ENCODE measurements at regions not wholly inside any gene's neighbourhood (a gene's known extent, or its start where the extent isn't known, plus 50 kb on each side); places are given as distances from the start of the nearest gene placed in this dataset.

GRCh38 chr13:74288361-74288911 is 154.2 kb upstream of the KLF12 start:
- Histone ChIP-seq H3K4me1 (peaks cover 0 to 15% (median 7%) of the 10 kb centered on the region in 4 donors), H3K27ac (peak overlapping the region in 2 of 3 donors; percentile 56 to 76), H3K9me3 (no peaks in the 10 kb centered on the region), H3K36me3 (no peaks in the 10 kb centered on the region), H3K4me3 (peak overlapping the region; percentile 19 to 51 (median 44)), H3K27me3 (no peaks in the 10 kb centered on the region)
- intact Hi-C loops (cut with DNase I), result no loop called here
- TF ChIP-seq CTCF (IDR thresholded peaks at IDR 0.05) (no peak), POLR2A (IDR thresholded peaks at IDR 0.05) (no peak)
- DNase-seq (peak; percentile 35 to 69 (median 65)), ATAC-seq (peak; percentile 30 to 45 (median 40))
- 9% methylated on average over 5 of the region's 10 CpGs for WGBS (ENCODE audit: insufficient coverage, low coverage, low lambda C conversion rate, missing lambda C conversion rate)

GRCh38 chr13:74287724-74288169 is 153.5 kb upstream of the KLF12 start:
- H3K4me1 ChIP-seq, result peaks cover 0 to 15% (median 7%) of the 10 kb centered on the region in 4 donors
- no peaks in the 10 kb centered on the region for H3K9me3 ChIP-seq
- peak overlapping the region; percentile 19 to 51 (median 44) for H3K4me3 ChIP-seq
- TF ChIP-seq CTCF (IDR thresholded peaks at IDR 0.05), result no peak
- no peak for TF ChIP-seq POLR2A (IDR thresholded peaks at IDR 0.05)
- no peaks in the 10 kb centered on the region for H3K27me3 ChIP-seq
- H3K36me3 ChIP-seq, result no peaks in the 10 kb centered on the region
- H3K27ac ChIP-seq, result peak overlapping the region in 2 of 3 donors; percentile 56 to 76
- 3% methylated on average over 4 of the region's 4 CpGs for WGBS (ENCODE audit: insufficient coverage, low coverage, low lambda C conversion rate, missing lambda C conversion rate)
- ATAC-seq (peak; percentile 86 to 87 (median 87)), DNase-seq (peak; percentile 94 to 98 (median 96))
- intact Hi-C loops (cut with DNase I), result no loop called here

- WGBS (ENCODE audit: insufficient coverage, low coverage, low lambda C conversion rate, missing lambda C conversion rate), result 57% methylated on average over 1 of the region's 1 CpG
- no peak overlapping the region for H3K27ac ChIP-seq
- ATAC-seq (no peak), DNase-seq (no peak)
- no peaks in the 10 kb centered on the region for H3K9me3 ChIP-seq
- no peak for TF ChIP-seq POLR2A (IDR thresholded peaks at IDR 0.05)
- no peak for TF ChIP-seq CTCF (IDR thresholded peaks at IDR 0.05)
- no peak overlapping the region for H3K4me3 ChIP-seq
- no peaks in the 10 kb centered on the region for H3K27me3 ChIP-seq
- intact Hi-C loops (cut with DNase I), result no loop called here
- H3K4me1 ChIP-seq, result no peaks in the 10 kb centered on the region
- no peaks in the 10 kb centered on the region for H3K36me3 ChIP-seq
These were observed 146.7 kb upstream of the KLF12 start for GRCh38 chr13:74280795-74281490.

- Histone ChIP-seq H3K9me3 (no peaks in the 10 kb centered on the region), H3K4me3 (no peak overlapping the region), H3K4me1 (no peaks in the 10 kb centered on the region), H3K27me3 (no peaks in the 10 kb centered on the region), H3K36me3 (no peaks in the 10 kb centered on the region), H3K27ac (no peak overlapping the region)
- TF ChIP-seq CTCF (IDR thresholded peaks at IDR 0.05) (no peak), POLR2A (IDR thresholded peaks at IDR 0.05) (no peak)
- no peak for ATAC-seq
- 84% methylated on average over 3 of the region's 3 CpGs for WGBS (ENCODE audit: insufficient coverage, low coverage, low lambda C conversion rate, missing lambda C conversion rate)
- intact Hi-C loops (cut with DNase I), result no loop called here
- no peak for DNase-seq
These were observed 146.0 kb upstream of the KLF12 start for GRCh38 chr13:74280093-74280794.
